SJCRH30 (cell line): ENCODE measurements at regions not wholly inside any gene's neighbourhood (a gene's known extent, or its start where the extent isn't known, plus 50 kb on each side); places are given as distances from the start of the nearest gene placed in this dataset.
"Not testable (repeated sequence)": the region's sequence is repeated elsewhere in the genome, so short reads cannot be mapped to it uniquely, and the experiment has no call there.

Source experiments
- DNase-seq, 2 experiments: peaks; one replicate each; pipeline ENCODE4 v3.0.0-alpha.2; 2015 to 2020
- H3K27ac ChIP-seq: fragments of 250-450 bp; sonication (Bioruptor Pico); 2 replicates; pipeline ENCODE4 v1.5.1; 2020; ENCODE audit warnings: mild to moderate bottlenecking, moderate library complexity
- H3K27me3 ChIP-seq: fragments of 250-450 bp; sonication (Bioruptor Pico); 2 replicates; pipeline ENCODE4 v1.5.1; 2020; ENCODE audit warnings: mild to moderate bottlenecking, moderate library complexity
- H3K36me3 ChIP-seq: fragments of 250-450 bp; sonication (Bioruptor Pico); 2 replicates; pipeline ENCODE4 v1.5.1; 2020; ENCODE audit warnings: mild to moderate bottlenecking, moderate library complexity
- H3K4me1 ChIP-seq: fragments of 250-450 bp; sonication (Bioruptor Pico); 2 replicates; pipeline ENCODE4 v1.5.1; 2020; ENCODE audit warnings: mild to moderate bottlenecking, moderate library complexity
- H3K4me3 ChIP-seq: fragments of 250-450 bp; sonication (Bioruptor Pico); 2 replicates; pipeline ENCODE4 v1.5.1; 2020; ENCODE audit warnings: mild to moderate bottlenecking, moderate library complexity
- H3K9me3 ChIP-seq: fragments of 250-450 bp; sonication (Bioruptor Pico); replicated peaks from 2 replicates; pipeline ENCODE4 v1.5.1; 2020; ENCODE audit warnings: mild to moderate bottlenecking, moderate library complexity

GRCh38 chr1:45258059-45258650, 51.8 kb upstream of the ZSWIM5 start:
- H3K4me3 ChIP-seq: no peak overlapping the region

GRCh38 chr1:45259053-45259452, 52.6 kb upstream of the ZSWIM5 start:
- Histone ChIP-seq H3K4me3 (no peak overlapping the region), H3K27ac (no peak overlapping the region), H3K27me3 (no peaks in the 10 kb centered on the region), H3K4me1 (no peaks in the 10 kb centered on the region), H3K9me3 (peaks cover 4% of the 10 kb centered on the region), H3K36me3 (no peaks in the 10 kb centered on the region)
- DNase-seq: no peak

More at GRCh38 chr1:45258059-45258650, 51.8 kb upstream of the ZSWIM5 start:
- no peak for DNase-seq
- Histone ChIP-seq H3K27ac (no peak overlapping the region), H3K27me3 (no peaks in the 10 kb centered on the region), H3K9me3 (peaks cover 4% of the 10 kb centered on the region), H3K4me1 (no peaks in the 10 kb centered on the region), H3K36me3 (no peaks in the 10 kb centered on the region)

GRCh38 chr1:45260244-45260643, 53.8 kb upstream of the ZSWIM5 start:
- Histone ChIP-seq H3K27me3 (no peaks in the 10 kb centered on the region), H3K9me3 (peaks cover 4% of the 10 kb centered on the region), H3K27ac (no peak overlapping the region), H3K36me3 (no peaks in the 10 kb centered on the region), H3K4me1 (no peaks in the 10 kb centered on the region), H3K4me3 (no peak overlapping the region)
- no peak for DNase-seq

- Histone ChIP-seq H3K4me3 (no peak overlapping the region), H3K36me3 (no peaks in the 10 kb centered on the region), H3K4me1 (peaks cover 4% of the 10 kb centered on the region), H3K27me3 (no peaks in the 10 kb centered on the region), H3K27ac (no peak overlapping the region), H3K9me3 (no peaks in the 10 kb centered on the region; the same call in 1 of the 2 replicates)
- DNase-seq: no peak
Measured at GRCh38 chr1:45263132-45263531, 56.7 kb upstream of the ZSWIM5 start.

- H3K36me3 ChIP-seq: no peaks in the 10 kb centered on the region
- no peak overlapping the region for H3K4me3 ChIP-seq
Measured at GRCh38 chr1:45265244-45265643, 58.8 kb upstream of the ZSWIM5 start.

GRCh38 chr1:45266151-45266801, 59.9 kb upstream of the ZSWIM5 start:
- Histone ChIP-seq H3K27ac (no peak overlapping the region), H3K4me3 (no peak overlapping the region)
- DNase-seq: peak; percentile 13 to 21

More at GRCh38 chr1:45265244-45265643, 58.8 kb upstream of the ZSWIM5 start:
- Histone ChIP-seq H3K9me3 (no peaks in the 10 kb centered on the region), H3K27me3 (no peaks in the 10 kb centered on the region), H3K27ac (no peak overlapping the region), H3K4me1 (peaks cover 4% of the 10 kb centered on the region)
- DNase-seq: no peak

GRCh38 chr1:45268310-45268709, 58.4 kb upstream of the HPDL start:
- not testable (repeated sequence) for H3K27me3 ChIP-seq, H3K9me3 ChIP-seq, H3K27ac ChIP-seq, H3K4me1 ChIP-seq, H3K36me3 ChIP-seq, DNase-seq, H3K4me3 ChIP-seq

More at GRCh38 chr1:45266151-45266801, 59.9 kb upstream of the ZSWIM5 start:
- no peaks in the 10 kb centered on the region for H3K27me3 ChIP-seq
- no peaks in the 10 kb centered on the region for H3K36me3 ChIP-seq
- H3K4me1 ChIP-seq: peaks cover 4% of the 10 kb centered on the region
- H3K9me3 ChIP-seq: no peaks in the 10 kb centered on the region

- H3K9me3 ChIP-seq, H3K27me3 ChIP-seq, H3K36me3 ChIP-seq, H3K4me1 ChIP-seq, H3K4me3 ChIP-seq, DNase-seq, H3K27ac ChIP-seq: not testable (repeated sequence)
Measured at GRCh38 chr1:45272267-45272666, 54.4 kb upstream of the HPDL start.

GRCh38 chr1:45272913-45273371, 53.8 kb upstream of the HPDL start:
- Histone ChIP-seq H3K27ac (no peak overlapping the region), H3K27me3 (no peaks in the 10 kb centered on the region), H3K9me3 (no peaks in the 10 kb centered on the region), H3K36me3 (no peaks in the 10 kb centered on the region), H3K4me1 (no peaks in the 10 kb centered on the region), H3K4me3 (no peak overlapping the region)
- DNase-seq: no peak

- DNase-seq: no peak
- Histone ChIP-seq H3K9me3 (peaks cover 3% of the 10 kb centered on the region; the same call in 1 of the 2 replicates), H3K27me3 (no peaks in the 10 kb centered on the region), H3K4me3 (no peak overlapping the region), H3K4me1 (no peaks in the 10 kb centered on the region), H3K36me3 (no peaks in the 10 kb centered on the region), H3K27ac (no peak overlapping the region)
Measured at GRCh38 chr1:45275054-45275453, 51.6 kb upstream of the HPDL start.
